Large intestine (tissue), 3 donors: ENCODE measurements at regions not wholly inside any gene's neighbourhood (a gene's known extent, or its start where the extent isn't known, plus 50 kb on each side); places are given as distances from the start of the nearest gene placed in this dataset.

Experiments
- DNase-seq, 2 donors: peaks; one replicate each; pipeline versions ENCODE4 v3.0.0 to v3.0.0-alpha.2; 2013
- H3K27ac ChIP-seq: one replicate; pipeline ENCODE4 v1.5.1; 2013; ENCODE audit warnings: low read length
- H3K27me3 ChIP-seq: 2 replicates; pipeline ENCODE4 v1.6.1; 2013; ENCODE audit warnings: low read length; ENCODE audit not compliant: control insufficient read depth, insufficient read depth
- H3K36me3 ChIP-seq: 2 replicates; pipeline ENCODE4 v1.6.1; 2013; ENCODE audit warnings: low read length; ENCODE audit not compliant: control insufficient read depth, insufficient read depth
- H3K4me1 ChIP-seq: one replicate; pipeline ENCODE4 v1.6.1; 2013; ENCODE audit warnings: low read length; ENCODE audit not compliant: control insufficient read depth, insufficient read depth
- H3K4me3 ChIP-seq: one replicate; pipeline ENCODE4 v1.5.1; 2013; ENCODE audit warnings: low read length
- H3K9me3 ChIP-seq: one replicate; pipeline ENCODE4 v1.6.1; 2013; ENCODE audit warnings: mild to moderate bottlenecking, low read depth, low read length, moderate library complexity; ENCODE audit not compliant: control insufficient read depth
- WGBS: methylation state at CpG from one replicate; pipeline ENCODE4 v1.1.5; 2013; ENCODE audit warnings: low lambda C conversion rate; ENCODE audit not compliant: insufficient coverage; 5-methylcytosine and 5-hydroxymethylcytosine counted together

DNA sequence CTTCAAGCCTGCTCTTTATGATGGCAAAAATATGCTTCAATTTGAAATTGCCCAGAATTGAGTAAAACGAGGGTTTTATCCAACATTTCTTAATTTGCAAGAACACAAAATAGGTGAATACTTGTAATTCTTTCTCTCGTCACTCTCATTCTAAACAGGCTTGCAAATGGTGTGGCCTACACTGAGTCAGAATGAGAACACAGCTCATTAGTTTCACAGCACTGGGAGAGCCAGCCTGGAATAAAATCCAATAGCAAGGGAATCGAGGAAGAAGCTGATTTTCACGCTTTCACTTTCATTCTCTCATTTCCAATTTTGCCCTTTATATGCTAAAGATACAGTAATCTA, 537.5 kb downstream of the LTN1 start:
- no CpG with 5 or more reads among the region's 4 CpGs for WGBS
- no peak for DNase-seq
- no peaks in the 10 kb centered on the region for H3K9me3 ChIP-seq
- no peaks in the 10 kb centered on the region for H3K27me3 ChIP-seq
- no peak overlapping the region for H3K4me3 ChIP-seq
- H3K36me3 ChIP-seq, result no peaks in the 10 kb centered on the region
- no peaks in the 10 kb centered on the region for H3K4me1 ChIP-seq
- no peak overlapping the region for H3K27ac ChIP-seq

- Histone ChIP-seq H3K27me3 (no peaks in the 10 kb centered on the region), H3K4me1 (no peaks in the 10 kb centered on the region), H3K4me3 (no peak overlapping the region), H3K9me3 (no peaks in the 10 kb centered on the region), H3K27ac (no peak overlapping the region), H3K36me3 (no peaks in the 10 kb centered on the region)
- DNase-seq, result no peak
- WGBS, result no CpG with 5 or more reads among the region's 2 CpGs
Observed at GRCh38 chr21:28454564-28455252, 538.0 kb downstream of the LTN1 start.

- no CpG with 5 or more reads among the region's 1 CpG for WGBS
- Histone ChIP-seq H3K4me3 (no peak overlapping the region), H3K9me3 (peaks cover 4% of the 10 kb centered on the region), H3K27me3 (no peaks in the 10 kb centered on the region), H3K4me1 (no peaks in the 10 kb centered on the region), H3K36me3 (no peaks in the 10 kb centered on the region), H3K27ac (no peak overlapping the region)
- no peak for DNase-seq
Observed at GRCh38 chr21:28447462-28447861, 545.2 kb downstream of the LTN1 start.

- H3K36me3 ChIP-seq, result no peaks in the 10 kb centered on the region
- peaks cover 4% of the 10 kb centered on the region for H3K9me3 ChIP-seq
- no peaks in the 10 kb centered on the region for H3K27me3 ChIP-seq
- 83% methylated on average over 1 of the region's 3 CpGs for WGBS
- H3K27ac ChIP-seq, result no peak overlapping the region
- DNase-seq, result no peak
- H3K4me3 ChIP-seq, result no peak overlapping the region
- H3K4me1 ChIP-seq, result no peaks in the 10 kb centered on the region
Observed at GRCh38 chr21:28445141-28445830, 547.4 kb downstream of the LTN1 start.

DNA sequence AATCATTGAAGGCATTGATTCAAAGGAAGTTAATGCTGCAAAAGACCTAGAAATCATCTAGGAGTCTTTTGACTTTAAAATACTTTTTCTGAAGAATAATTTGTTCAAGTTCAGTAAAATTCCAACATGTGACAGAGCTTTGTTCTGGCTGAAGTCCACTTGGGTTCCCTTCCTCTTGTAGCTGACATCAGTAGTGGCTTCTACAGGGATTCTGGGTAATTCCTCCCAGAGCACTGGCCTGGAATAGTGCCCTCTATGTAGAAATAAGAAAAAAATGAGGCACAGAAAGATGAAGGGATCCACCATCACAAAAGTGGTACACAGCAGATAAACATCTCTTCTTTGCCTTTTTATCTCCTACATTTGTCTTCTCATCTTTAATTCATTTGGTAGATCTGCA, 548.1 kb downstream of the LTN1 start:
- Histone ChIP-seq H3K36me3 (no peaks in the 10 kb centered on the region), H3K4me1 (no peaks in the 10 kb centered on the region), H3K27ac (no peak overlapping the region), H3K9me3 (peaks cover 4% of the 10 kb centered on the region), H3K4me3 (no peak overlapping the region), H3K27me3 (no peaks in the 10 kb centered on the region)
- no peak for DNase-seq

DNA sequence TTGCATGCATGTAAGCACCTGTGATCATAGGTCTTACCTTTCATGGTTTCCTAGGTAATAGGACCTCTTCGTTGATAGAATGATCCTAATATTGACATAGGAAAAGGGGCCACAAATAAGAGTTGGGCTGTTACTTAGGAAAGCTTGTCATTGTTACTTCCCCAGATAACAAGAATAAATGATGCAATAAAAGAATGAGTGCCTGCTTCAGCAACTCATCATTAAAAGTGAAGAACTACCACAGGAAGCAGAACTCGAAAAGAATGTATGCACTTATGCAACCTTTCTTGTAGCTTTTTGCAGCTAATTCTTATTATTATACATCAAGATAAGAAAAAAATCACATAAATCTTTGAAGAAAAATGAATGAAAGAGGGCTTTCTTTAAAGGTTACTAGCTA, 548.6 kb downstream of the LTN1 start:
- Histone ChIP-seq H3K27me3 (no peaks in the 10 kb centered on the region), H3K4me3 (no peak overlapping the region), H3K9me3 (peaks cover 4% of the 10 kb centered on the region), H3K36me3 (no peaks in the 10 kb centered on the region), H3K4me1 (no peaks in the 10 kb centered on the region), H3K27ac (no peak overlapping the region)
- DNase-seq, result no peak
- WGBS, result 17% methylated on average over 1 of the region's 2 CpGs

GRCh38 chr21:28442624-28443023, 550.1 kb downstream of the LTN1 start:
- H3K4me1 ChIP-seq, result no peaks in the 10 kb centered on the region
- H3K4me3 ChIP-seq, result no peak overlapping the region
- H3K27me3 ChIP-seq, result no peaks in the 10 kb centered on the region
- H3K36me3 ChIP-seq, result no peaks in the 10 kb centered on the region
- H3K9me3 ChIP-seq, result peaks cover 4% of the 10 kb centered on the region
- no peak for DNase-seq
- H3K27ac ChIP-seq, result no peak overlapping the region

DNA sequence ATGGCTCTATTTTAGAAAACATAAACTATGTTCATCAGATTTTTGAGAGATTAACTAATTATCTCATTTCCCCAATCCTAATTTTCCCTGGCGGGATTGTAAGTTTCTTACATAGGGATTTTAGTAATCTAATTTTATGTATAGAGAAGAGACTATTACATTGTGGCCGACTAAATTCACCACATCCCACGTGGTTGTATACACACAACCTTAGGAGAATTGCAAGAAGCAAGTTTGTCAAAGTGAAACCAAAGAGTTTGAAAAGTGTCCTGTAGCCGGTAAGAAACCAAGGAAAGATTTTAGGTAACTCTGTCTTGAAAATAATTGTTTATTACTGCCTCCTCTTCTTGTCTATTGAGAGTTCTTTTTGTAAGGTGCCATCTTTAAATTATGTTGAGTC, 550.6 kb downstream of the LTN1 start:
- H3K27me3 ChIP-seq, result no peaks in the 10 kb centered on the region
- no peaks in the 10 kb centered on the region for H3K4me1 ChIP-seq
- H3K4me3 ChIP-seq, result no peak overlapping the region
- DNase-seq, result no peak
- peaks cover 4% of the 10 kb centered on the region for H3K9me3 ChIP-seq
- H3K27ac ChIP-seq, result no peak overlapping the region
- no peaks in the 10 kb centered on the region for H3K36me3 ChIP-seq
- WGBS, result 100% methylated on average over 2 of the region's 4 CpGs

DNA sequence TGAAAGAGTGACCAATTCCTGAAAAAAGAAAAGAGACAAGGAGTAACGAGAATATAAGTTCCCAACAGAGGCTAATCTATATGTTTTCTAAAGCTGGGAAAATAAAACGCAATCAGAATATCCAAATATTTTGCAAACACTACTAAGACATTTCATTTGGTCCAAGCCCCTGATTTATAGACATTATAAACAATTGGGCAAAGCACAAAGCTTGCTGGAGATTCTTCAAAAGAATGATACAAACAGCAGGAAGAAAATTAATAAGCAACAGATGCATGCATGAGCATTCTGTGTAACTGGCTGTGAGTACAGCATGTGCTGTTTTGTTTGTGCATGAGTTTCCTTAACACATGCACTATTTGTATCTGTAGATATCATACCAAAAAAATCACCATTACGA, 552.9 kb downstream of the LTN1 start:
- 67% methylated on average over 1 of the region's 3 CpGs for WGBS
- no peaks in the 10 kb centered on the region for H3K36me3 ChIP-seq
- DNase-seq, result no peak
- H3K4me3 ChIP-seq, result no peak overlapping the region
- no peaks in the 10 kb centered on the region for H3K27me3 ChIP-seq
- no peak overlapping the region for H3K27ac ChIP-seq
- no peaks in the 10 kb centered on the region for H3K9me3 ChIP-seq
- H3K4me1 ChIP-seq, result no peaks in the 10 kb centered on the region

DNA sequence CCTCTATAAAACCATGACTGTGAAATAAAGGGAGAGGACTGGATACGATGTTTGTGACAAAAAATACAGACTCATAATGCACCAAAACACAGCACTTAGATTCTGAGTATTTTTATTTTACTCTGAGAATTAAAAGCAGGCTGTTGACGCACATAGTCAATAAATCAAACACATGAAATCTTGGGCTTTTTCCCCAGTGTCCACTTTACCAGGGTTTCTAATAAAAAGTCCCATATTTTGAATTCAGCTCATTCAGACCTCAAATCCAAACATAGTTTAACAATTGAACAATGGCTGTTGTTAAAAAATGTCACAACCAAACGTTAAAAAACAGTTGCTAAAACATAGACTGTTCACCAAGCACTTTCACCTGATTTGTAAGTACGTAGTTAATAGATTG, 553.4 kb downstream of the LTN1 start:
- no peaks in the 10 kb centered on the region for H3K36me3 ChIP-seq
- H3K27me3 ChIP-seq, result no peaks in the 10 kb centered on the region
- H3K4me3 ChIP-seq, result no peak overlapping the region
- H3K27ac ChIP-seq, result no peak overlapping the region
- H3K9me3 ChIP-seq, result no peaks in the 10 kb centered on the region
- no peak for DNase-seq
- no peaks in the 10 kb centered on the region for H3K4me1 ChIP-seq
- 47% methylated on average over 2 of the region's 4 CpGs for WGBS

DNA sequence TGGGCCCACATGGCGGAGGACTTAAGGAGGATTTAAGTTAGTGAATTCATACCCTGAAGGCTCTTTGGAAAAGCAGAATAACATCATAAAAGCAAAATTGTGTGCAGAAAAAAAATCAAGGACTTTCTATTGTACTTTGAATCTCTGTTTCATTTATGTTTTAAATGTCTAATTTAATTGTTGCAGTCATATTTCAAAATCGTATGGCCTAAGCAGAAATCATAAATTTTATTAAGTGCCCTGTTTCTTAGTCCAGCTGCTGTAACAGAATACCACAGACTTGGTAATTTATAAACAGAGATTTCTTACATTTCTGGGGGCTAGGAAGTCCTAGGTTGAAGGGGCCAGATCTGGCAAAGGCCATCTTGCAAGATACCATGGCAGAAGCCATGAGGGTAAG, 555.6 kb downstream of the LTN1 start:
- 100% methylated on average over 2 of the region's 2 CpGs for WGBS
- DNase-seq, result no peak
- no peaks in the 10 kb centered on the region for H3K27me3 ChIP-seq
- H3K27ac ChIP-seq, result no peak overlapping the region
- no peaks in the 10 kb centered on the region for H3K9me3 ChIP-seq
- H3K4me1 ChIP-seq, result no peaks in the 10 kb centered on the region
- H3K36me3 ChIP-seq, result no peaks in the 10 kb centered on the region
- no peak overlapping the region for H3K4me3 ChIP-seq
